RWPE2 (cell line): ENCODE measurements at regions not wholly inside any gene's neighbourhood (a gene's known extent, or its start where the extent isn't known, plus 50 kb on each side); places are given as distances from the start of the nearest gene placed in this dataset.
A peak's percentile ranks its signal among the peaks of the same experiment; 100 is the strongest.

Experiments
- ATAC-seq: fragments of 200-7000 bp; cut with Tn5 transposase; 3 replicates; pipeline ENCODE4 v1.9.1; 2021; ENCODE audit warnings: low read depth
- DNase-seq: peaks from one replicate; pipeline ENCODE4 v3.0.0-alpha.2; 2020; ENCODE audit warnings: low spot score
- H3K27ac ChIP-seq: fragments of 450-650 bp; 2 replicates; pipeline ENCODE4 v1.5.1; 2017; ENCODE audit warnings: mild to moderate bottlenecking; ENCODE audit not compliant: poor library complexity, severe bottlenecking
- H3K27me3 ChIP-seq: fragments of 250-450 bp; sonication (Bioruptor Pico); 2 replicates; pipeline ENCODE4 v1.5.1; 2021; ENCODE audit warnings: mild to moderate bottlenecking, moderate library complexity; ENCODE audit not compliant: insufficient read depth, poor library complexity, severe bottlenecking
- H3K36me3 ChIP-seq: fragments of 250-450 bp; sonication (Bioruptor Pico); 2 replicates; pipeline ENCODE4 v1.5.1; 2020; ENCODE audit warnings: low read depth, mild to moderate bottlenecking, moderate library complexity
- H3K4me1 ChIP-seq: fragments of 250-450 bp; sonication (Bioruptor Pico); 2 replicates; pipeline ENCODE4 v1.5.1; 2021; ENCODE audit warnings: mild to moderate bottlenecking, moderate library complexity; ENCODE audit not compliant: insufficient read depth, poor library complexity, severe bottlenecking
- H3K4me3 ChIP-seq: fragments of 250-450 bp; sonication (Bioruptor Pico); 2 replicates; pipeline ENCODE4 v1.5.1; 2021; ENCODE audit warnings: mild to moderate bottlenecking, moderate library complexity; ENCODE audit not compliant: severe bottlenecking
- H3K9me3 ChIP-seq: fragments of 250-450 bp; sonication (Bioruptor Pico); 2 replicates; pipeline ENCODE4 v1.5.1; 2021; ENCODE audit warnings: mild to moderate bottlenecking, moderate library complexity; ENCODE audit not compliant: severe bottlenecking
- CTCF ChIP-seq: fragments of 450-650 bp; IDR thresholded peaks from one replicate; pipeline ENCODE4 v1.5.1; 2017; ENCODE audit warnings: mild to moderate bottlenecking, moderate library complexity; ENCODE audit not compliant: poor library complexity, severe bottlenecking

GRCh38 chr10:44457259-44457658 lies 72.4 kb upstream of the CXCL12 start:
- Histone ChIP-seq H3K36me3 (no peaks in the 10 kb centered on the region), H3K4me1 (peaks cover 2% of the 10 kb centered on the region), H3K4me3 (no peak overlapping the region), H3K9me3 (no peaks in the 10 kb centered on the region), H3K27ac (no peak overlapping the region), H3K27me3 (no peaks in the 10 kb centered on the region)
- peak; percentile 10 for TF ChIP-seq CTCF
- DNase-seq (no peak), ATAC-seq (no peak)

DNA sequence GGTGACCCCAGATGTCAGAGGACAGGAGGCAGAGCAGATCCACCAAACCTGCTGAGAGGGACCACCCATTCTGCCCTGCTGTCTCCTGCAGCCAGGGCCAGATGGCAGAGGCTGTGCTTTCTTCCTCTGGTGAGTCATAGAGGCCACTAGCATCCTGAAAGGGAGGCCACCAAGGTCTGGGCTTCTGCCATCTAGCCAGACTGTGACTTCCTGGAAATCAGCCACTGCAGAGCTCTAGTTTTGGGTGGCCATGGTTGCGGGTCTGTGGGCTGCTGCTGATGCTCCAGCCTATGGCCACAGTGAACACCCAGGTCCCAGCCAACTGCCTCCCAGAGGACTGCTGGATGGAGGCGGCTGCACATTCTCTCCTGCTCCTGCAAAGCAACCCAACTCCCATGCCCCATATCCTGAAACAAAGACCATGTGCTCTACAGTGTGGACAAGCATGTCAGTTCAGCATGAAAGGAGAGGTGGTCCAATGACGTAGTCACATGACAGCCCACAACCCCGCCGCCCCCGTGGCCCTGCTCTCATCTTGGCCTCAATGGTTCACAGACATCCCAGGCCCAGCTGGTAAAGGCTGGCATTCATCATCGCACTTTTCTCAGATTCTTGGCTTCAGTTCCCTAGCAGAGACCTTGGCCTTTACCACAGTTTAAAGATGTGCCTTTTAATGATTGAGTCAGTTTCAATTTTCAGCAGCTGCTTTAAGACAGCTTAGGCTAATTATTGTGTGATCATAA lies 73.9 kb upstream of the CXCL12 start:
- H3K4me3 ChIP-seq, result no peak overlapping the region
- H3K27ac ChIP-seq, result no peak overlapping the region
- ATAC-seq (no peak), DNase-seq (no peak)
- TF ChIP-seq CTCF, result no peak
- no peaks in the 10 kb centered on the region for H3K27me3 ChIP-seq
- H3K4me1 ChIP-seq, result peaks cover 13% of the 10 kb centered on the region
- H3K36me3 ChIP-seq, result no peaks in the 10 kb centered on the region
- no peaks in the 10 kb centered on the region for H3K9me3 ChIP-seq

GRCh38 chr10:44459671-44460070 lies 74.8 kb upstream of the CXCL12 start:
- Histone ChIP-seq H3K9me3 (no peaks in the 10 kb centered on the region), H3K36me3 (no peaks in the 10 kb centered on the region), H3K27ac (no peak overlapping the region), H3K4me3 (no peak overlapping the region), H3K4me1 (peaks cover 19% of the 10 kb centered on the region), H3K27me3 (no peaks in the 10 kb centered on the region)
- no peak for DNase-seq
- no peak for ATAC-seq
- TF ChIP-seq CTCF, result no peak

DNA sequence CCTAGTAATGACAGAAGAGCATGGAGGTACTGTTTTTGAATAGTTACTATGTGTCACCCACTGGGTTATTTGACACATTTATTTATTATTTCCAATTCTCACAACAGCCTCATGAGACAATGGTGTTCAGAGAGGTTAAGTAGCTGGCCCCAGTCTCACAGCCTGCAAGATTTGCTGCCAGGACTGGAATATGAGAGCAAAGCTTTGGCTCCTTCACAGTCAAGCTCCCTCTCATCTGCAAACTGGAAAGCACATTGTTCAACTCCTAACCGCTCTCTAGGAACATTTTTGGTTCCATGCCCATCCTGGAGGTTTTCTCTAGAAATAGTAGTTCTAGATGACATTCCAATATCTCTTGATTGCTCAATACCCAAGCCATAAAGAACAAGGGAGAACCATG lies 75.5 kb upstream of the CXCL12 start:
- no peaks in the 10 kb centered on the region for H3K27me3 ChIP-seq
- no peaks in the 10 kb centered on the region for H3K9me3 ChIP-seq
- DNase-seq (no peak), ATAC-seq (no peak)
- TF ChIP-seq CTCF, result no peak
- no peak overlapping the region for H3K27ac ChIP-seq
- H3K4me3 ChIP-seq, result no peak overlapping the region
- H3K36me3 ChIP-seq, result no peaks in the 10 kb centered on the region
- peaks cover 20% of the 10 kb centered on the region for H3K4me1 ChIP-seq

DNA sequence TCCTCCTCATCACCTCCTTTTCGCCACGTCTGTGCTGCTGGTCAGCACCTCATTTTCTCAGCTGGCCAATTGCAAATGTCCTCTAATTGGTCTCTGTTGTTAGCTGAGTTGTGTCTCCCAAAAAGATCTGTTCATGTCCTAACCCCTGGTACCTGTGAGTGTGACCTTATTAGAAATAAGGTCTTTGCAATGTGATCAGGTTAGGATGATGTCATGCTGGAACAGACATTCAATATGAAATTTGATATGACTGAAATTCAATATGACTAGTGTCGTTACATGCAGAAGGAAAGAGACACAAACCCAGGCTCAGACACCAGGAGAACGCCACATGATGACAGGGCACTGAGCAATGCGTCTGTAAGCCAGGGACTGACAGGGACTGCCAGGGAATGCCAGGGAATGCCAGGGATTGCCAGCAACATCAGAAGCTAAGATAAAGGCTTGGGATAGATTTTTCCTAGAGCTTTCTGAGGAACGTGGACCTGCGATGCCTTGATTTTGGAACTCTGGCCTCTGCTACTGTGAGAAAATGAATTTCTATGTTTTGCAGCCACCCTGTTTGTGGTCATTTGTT lies 77.5 kb upstream of the CXCL12 start:
- ATAC-seq (peak; percentile 63), DNase-seq (no peak)
- H3K4me3 ChIP-seq, result no peak overlapping the region
- TF ChIP-seq CTCF, result no peak
- no peaks in the 10 kb centered on the region for H3K27me3 ChIP-seq
- no peaks in the 10 kb centered on the region for H3K36me3 ChIP-seq
- peak overlapping the region; percentile 58 for H3K27ac ChIP-seq
- peaks cover 20% of the 10 kb centered on the region for H3K4me1 ChIP-seq
- H3K9me3 ChIP-seq, result no peaks in the 10 kb centered on the region
